Hematopoietic multipotent progenitor cell treated with erythropoietin and hydrocortisone succinate and interleukin-3 and kit ligand, for 4 days (in vitro differentiated cells): ENCODE measurements at regions not wholly inside any gene's neighbourhood (a gene's known extent, or its start where the extent isn't known, plus 50 kb on each side); places are given as distances from the start of the nearest gene placed in this dataset.
"Not testable (repeated sequence)": the region's sequence is repeated elsewhere in the genome, so short reads cannot be mapped to it uniquely, and the experiment has no call there.

ENCODE experiments used
- DNase-seq: peaks from one replicate; pipeline ENCODE4 v3.0.0-alpha.2; 2015

GRCh38 chr15:38002883-38003477 is 68.5 kb downstream of the TMCO5A start:
- peak; percentile 79 for DNase-seq

DNA sequence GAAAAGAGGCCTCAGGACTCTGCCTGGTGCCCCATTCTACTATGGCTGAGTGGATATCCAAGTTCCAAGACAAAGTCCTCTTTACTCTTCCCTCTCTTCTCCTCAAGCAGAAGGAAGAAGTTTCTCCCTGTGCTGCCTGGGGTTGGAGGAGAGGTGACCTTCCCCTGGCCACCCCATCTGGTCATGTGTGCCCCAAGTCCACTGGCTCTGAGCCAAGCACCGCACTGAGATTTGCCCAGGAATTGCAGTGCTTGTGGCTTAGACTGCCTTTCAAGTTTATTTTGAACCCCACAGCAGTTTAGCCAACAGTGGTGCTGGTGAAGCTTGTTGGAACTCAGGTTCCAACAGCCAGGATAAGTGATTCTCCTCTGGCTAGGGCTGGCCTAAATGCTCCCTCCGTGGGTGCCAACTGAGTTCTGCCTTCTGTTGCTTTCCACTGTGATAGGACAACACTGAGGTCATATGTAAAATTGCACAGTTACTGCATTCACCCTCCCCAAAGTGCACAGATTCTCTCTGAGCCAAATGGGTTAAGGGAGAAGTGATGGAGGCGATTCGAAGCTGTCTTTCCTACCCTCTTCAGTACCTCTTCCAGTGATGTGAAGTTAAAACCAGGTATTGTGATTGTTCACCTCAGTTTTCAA is 69.9 kb downstream of the TMCO5A start:
- DNase-seq, result no peak

DNA sequence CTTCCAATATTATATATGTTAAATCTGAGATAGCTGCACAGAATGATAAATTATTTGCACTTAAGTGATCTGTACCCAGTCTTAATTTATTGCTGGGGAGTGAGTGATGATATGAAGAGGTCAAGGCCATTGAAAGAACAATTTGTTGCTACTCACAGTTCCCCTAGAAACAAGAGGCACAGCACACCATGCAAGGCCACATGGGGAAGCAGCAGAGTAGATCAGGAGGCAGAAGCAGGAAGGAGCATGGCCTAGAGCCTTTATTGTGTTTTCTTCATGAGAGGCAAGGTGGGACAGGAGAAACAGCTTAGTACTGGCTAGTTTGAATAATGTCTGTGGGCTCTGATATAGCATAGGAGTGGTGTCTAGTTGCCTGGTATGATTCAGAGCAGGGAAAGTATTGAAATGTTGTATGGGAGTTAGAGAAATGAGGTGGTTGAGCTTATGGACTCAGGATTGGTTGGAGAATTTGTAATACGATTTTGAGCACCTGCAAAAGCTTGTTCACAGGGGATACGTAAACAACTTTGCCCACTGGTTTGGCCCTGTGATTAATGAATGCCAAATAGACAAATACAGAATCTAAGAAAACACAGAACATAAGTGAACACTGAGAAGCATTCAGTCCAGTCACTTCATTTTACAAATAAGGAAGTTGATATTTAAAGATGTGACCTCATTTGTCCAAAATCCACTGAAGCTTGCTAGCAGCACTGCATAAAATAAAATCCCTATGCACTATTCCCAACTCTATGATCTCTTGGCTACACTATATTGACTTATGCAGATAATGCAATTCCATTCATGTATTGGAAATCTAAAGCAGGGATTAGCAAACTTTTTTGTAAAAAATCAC is 71.7 kb downstream of the TMCO5A start:
- DNase-seq, result peak; percentile 28

- no peak for DNase-seq
Observed at GRCh38 chr15:38010395-38010794, 76.0 kb downstream of the TMCO5A start.

- DNase-seq, result no peak
Observed at GRCh38 chr15:38012894-38013293, 78.5 kb downstream of the TMCO5A start.

GRCh38 chr15:38017721-38018120 is 83.3 kb downstream of the TMCO5A start:
- DNase-seq, result peak; percentile 44

GRCh38 chr15:38019066-38019465 is 84.6 kb downstream of the TMCO5A start:
- no peak for DNase-seq

GRCh38 chr15:38021259-38021658 is 86.8 kb downstream of the TMCO5A start:
- DNase-seq, result no peak

DNA sequence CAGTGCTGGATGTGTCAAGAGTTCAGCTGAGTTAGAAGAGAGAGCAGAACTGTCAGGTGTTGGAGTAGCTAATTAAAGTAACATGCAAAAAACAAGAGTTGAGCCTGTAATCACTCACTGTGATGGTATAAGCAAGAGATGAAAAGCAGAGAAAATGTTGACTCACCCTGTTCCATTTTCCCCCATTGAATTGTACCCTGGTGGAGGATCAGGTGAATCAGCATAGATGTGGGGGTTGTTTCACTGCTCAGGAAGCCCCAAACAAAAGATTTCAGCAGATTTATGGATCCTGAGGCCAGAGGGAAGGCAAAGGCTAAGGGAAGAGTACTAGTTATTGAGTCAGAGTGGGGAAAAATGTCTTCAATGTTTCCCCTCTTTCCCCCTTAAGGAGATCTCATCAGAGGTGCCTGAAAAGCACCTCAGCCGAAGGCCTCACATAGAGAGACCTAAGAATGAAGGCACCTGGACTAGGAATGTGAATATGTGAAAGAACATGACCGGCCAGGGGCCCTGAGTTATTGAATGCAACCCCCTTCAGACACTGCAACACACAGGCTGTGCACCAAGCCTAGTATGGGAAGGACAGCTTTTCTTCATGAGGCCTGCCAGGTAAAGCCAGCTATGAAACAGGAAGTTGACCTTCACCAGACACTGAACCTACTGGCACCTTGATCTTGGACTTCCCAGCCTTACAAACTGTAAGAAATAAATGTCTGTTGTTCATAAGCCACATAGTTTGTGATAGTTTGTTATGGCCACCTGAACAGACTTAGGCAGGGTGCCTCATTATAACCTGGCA is 90.1 kb downstream of the TMCO5A start:
- DNase-seq, result no peak

GRCh38 chr15:38025656-38026055 is 91.2 kb downstream of the TMCO5A start:
- DNase-seq, result not testable (repeated sequence)

DNA sequence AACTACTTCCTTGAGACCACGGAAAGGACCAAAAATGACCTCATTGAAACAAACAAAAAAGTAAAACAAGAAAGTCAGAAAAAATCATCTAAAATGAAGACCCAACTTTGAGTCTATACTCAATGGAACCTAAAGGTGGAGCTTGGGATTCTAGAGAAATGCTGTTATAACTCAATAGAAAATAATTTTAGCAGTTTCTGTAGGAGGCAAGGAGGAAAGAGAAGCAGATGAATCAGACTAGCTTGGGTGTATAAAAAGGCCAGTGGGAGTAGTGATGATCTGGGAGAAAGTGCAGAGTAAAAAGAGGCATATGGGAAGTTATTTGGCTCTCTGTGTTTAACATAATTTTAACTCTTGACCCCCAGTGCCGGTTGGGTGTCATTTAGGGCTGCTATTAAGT is 94.4 kb downstream of the TMCO5A start:
- DNase-seq, result no peak

DNA sequence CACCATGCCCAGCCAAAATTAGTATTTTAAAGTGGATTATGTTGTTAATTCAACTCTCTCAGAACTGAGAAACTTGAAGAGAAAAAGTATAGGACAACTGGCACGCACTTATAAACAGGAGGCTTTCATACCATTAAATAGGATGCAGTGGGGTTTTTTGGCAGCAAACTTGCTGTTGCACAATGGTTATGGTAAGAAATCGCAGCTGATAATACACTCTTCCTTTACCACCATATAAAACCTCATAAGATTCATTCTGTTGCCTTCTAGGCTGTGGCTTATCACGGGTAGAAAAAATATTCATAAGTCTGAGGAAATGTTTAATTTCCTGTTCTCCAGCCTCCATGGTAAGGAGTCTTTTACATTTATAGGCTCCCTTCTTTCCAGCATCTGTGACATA is 95.3 kb downstream of the TMCO5A start:
- DNase-seq, result peak; percentile 53

- DNase-seq, result no peak
Observed at GRCh38 chr15:38030609-38031008, 96.2 kb downstream of the TMCO5A start.

DNA sequence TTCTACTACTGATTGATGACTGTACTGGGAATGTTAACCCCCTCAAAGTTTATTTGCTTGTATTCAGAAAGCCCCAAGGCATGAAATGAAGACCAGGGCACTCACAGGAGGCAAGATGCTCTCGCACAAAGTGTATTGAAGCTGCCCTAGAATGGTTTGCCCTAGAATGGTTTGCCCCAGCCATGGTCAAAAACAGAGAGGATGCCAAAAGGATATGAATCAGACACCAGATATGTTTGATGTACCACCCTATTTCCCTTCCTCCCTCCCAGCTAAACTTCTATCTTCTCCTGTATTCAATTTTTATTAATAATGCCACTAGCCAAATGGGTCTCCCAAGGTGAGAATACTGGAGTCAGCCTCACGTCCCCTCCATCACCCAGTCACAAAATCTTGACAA is 101.3 kb downstream of the TMCO5A start:
- DNase-seq, result no peak

- DNase-seq, result no peak
Observed at GRCh38 chr15:38036790-38037338, 102.4 kb downstream of the TMCO5A start.

- no peak for DNase-seq
Observed at GRCh38 chr15:38038659-38039442, 104.4 kb downstream of the TMCO5A start.

- DNase-seq, result no peak
Observed at GRCh38 chr15:38040615-38041014, 106.2 kb downstream of the TMCO5A start.

DNA sequence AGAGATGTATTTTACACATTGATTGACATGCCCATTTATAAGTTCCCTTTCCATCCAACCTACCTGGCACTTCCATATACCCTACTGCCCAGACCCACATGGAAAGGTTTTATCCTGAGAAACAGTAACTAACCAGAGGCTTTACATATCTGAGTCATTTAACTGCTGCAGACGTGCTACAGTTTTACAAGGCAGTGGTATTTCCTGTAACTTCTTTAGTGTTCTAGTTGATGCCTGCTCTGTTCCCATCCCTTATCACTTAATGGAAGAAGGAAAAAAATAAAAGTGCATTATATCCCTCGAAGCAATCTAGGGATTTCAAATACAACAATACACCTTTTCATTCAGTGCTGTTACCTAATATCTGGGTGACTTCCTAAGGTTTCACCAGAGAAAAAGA is 107.1 kb downstream of the TMCO5A start:
- no peak for DNase-seq

- DNase-seq, result no peak
Observed at GRCh38 chr15:38042211-38042610, 107.8 kb downstream of the TMCO5A start.

- peak; percentile 7 for DNase-seq
Observed at GRCh38 chr15:38042707-38043445, 108.4 kb downstream of the TMCO5A start.
